K562 (cell line): ENCODE measurements at regions not wholly inside any gene's neighbourhood (a gene's known extent, or its start where the extent isn't known, plus 50 kb on each side); places are given as distances from the start of the nearest gene placed in this dataset.

ENCODE experiments used
- ATAC-seq: fragments of 200-7000 bp; cut with Tn5 transposase; 3 replicates; pipeline ENCODE4 v1.9.1; 2020; ENCODE audit warnings: moderate library complexity
- BruUV-seq: library from RNA; stranded (reverse); fragments of 400-500 nt; replicated peaks from 2 replicates; lab custom pipeline; 2021; lab: Mats Ljungman, UMichigan
- CTCF ChIA-PET: fragments of 300-600 bp; formaldehyde crosslinking; extraction: SDS; loops from one replicate; lab custom pipeline; 2021; ENCODE audit warnings: low intra/inter-chr PET ratio; lab: Yijun Ruan, JAX
- POLR2A ChIA-PET: fragments of 300-600, 350-650 bp; sonication (Branson Sonifier 250); formaldehyde crosslinking; extraction: SDS; loops from one replicate; lab custom pipeline; 2021; ENCODE audit warnings: antibody characterized with exemption, inconsistent platforms; lab: Yijun Ruan, JAX
- DNase-seq, 4 experiments: peaks; one replicate each; pipeline versions ENCODE4 v3.0.0 to v3.0.0-alpha.2; 2011 to 2018; ENCODE audit warnings: low spot score in 3 of 4, mixed read lengths in 3 of 4; ENCODE audit errors: extremely low read depth in 1 of 4
- FAIRE-seq: peaks from 2 replicates; lab custom pipeline; 2011; peaks lifted over from hg19 to GRCh38; lab: Jason Lieb, UNC
- H2AFZ ChIP-seq: 2 replicates; pipeline ENCODE4 v1.6.0; 2011; ENCODE audit warnings: low read depth, low read length, control low read depth, inconsistent platforms
- H3K27ac ChIP-seq: fragments of 200-600 bp; 3 replicates; pipeline ENCODE4 v1.8.0; 2011; ENCODE audit warnings: low read depth, mild to moderate bottlenecking, control low read depth, inconsistent platforms, low read length, moderate library complexity, mixed read lengths; ENCODE audit errors: extremely low read depth
- H3K27me3 ChIP-seq, 2 experiments: fragments of 300-600 bp in 1 of 2; 2 replicates in 1 of 2; 3 replicates in 1 of 2; pipeline versions ENCODE4 v1.6.0 to v1.8.0; 2011; ENCODE audit warnings: inconsistent platforms in 2 of 2, low read length in 2 of 2, mild to moderate bottlenecking in 1 of 2, mixed read lengths in 1 of 2, moderate library complexity in 1 of 2; ENCODE audit not compliant: control insufficient read depth in 2 of 2, insufficient read depth in 2 of 2
- H3K36me3 ChIP-seq: fragments of 300-600 bp; 3 replicates; pipeline ENCODE4 v1.8.0; 2011; ENCODE audit warnings: mild to moderate bottlenecking, low read length, inconsistent platforms; ENCODE audit not compliant: control insufficient read depth, insufficient read depth
- H3K4me1 ChIP-seq, 2 experiments: fragments of 200-600 bp in 1 of 2; replicated peaks in 1 of 2; 2 replicates in 1 of 2; 3 replicates in 1 of 2; pipeline versions ENCODE4 v1.5.1 to v1.8.0; 2011; ENCODE audit warnings: inconsistent platforms in 2 of 2, low read length in 2 of 2, mild to moderate bottlenecking in 1 of 2, mixed read lengths in 1 of 2, moderate library complexity in 1 of 2; ENCODE audit not compliant: control insufficient read depth in 2 of 2, insufficient read depth in 2 of 2
- H3K4me2 ChIP-seq: 2 replicates; pipeline ENCODE4 v1.6.1; 2011; ENCODE audit warnings: low read length, control low read depth, inconsistent platforms, mixed read lengths; ENCODE audit not compliant: insufficient read depth
- H3K4me3 ChIP-seq: fragments of 200-600 bp; sonication (generic), shearing (Covaris generic); 2 replicates; pipeline ENCODE4 v1.5.1; 2016; ENCODE audit warnings: control low read depth, inconsistent platforms
- H3K79me2 ChIP-seq: fragments of 200-600 bp; 3 replicates; pipeline ENCODE4 v1.8.0; 2011; ENCODE audit warnings: low read length, inconsistent platforms; ENCODE audit not compliant: control insufficient read depth, insufficient read depth
- H3K9ac ChIP-seq, 2 experiments: 2 replicates each; pipeline versions ENCODE4 v1.6.0 to v1.6.1; 2011; ENCODE audit warnings: low read depth in 2 of 2, low read length in 2 of 2, control low read depth in 1 of 2, inconsistent platforms in 1 of 2, mild to moderate bottlenecking in 1 of 2, mixed read lengths in 1 of 2; ENCODE audit not compliant: insufficient read depth in 1 of 2
- H3K9me1 ChIP-seq: one replicate; pipeline ENCODE4 v1.6.0; 2011; ENCODE audit warnings: inconsistent platforms, mild to moderate bottlenecking, low read length, moderate library complexity; ENCODE audit not compliant: control insufficient read depth, insufficient read depth
- H3K9me3 ChIP-seq: replicated peaks from 2 replicates; pipeline ENCODE4 v1.5.1; 2011; ENCODE audit warnings: low read depth, low read length, inconsistent platforms; ENCODE audit not compliant: control insufficient read depth, insufficient read depth
- H4K20me1 ChIP-seq: replicated peaks from 2 replicates; pipeline ENCODE4 v1.6.1; 2011; ENCODE audit warnings: low read length, inconsistent platforms, mixed read lengths; ENCODE audit not compliant: control insufficient read depth, insufficient read depth
- HDAC1 ChIP-seq, 2 experiments: fragments of 450-650 bp; IDR thresholded peaks; 2 replicates each; pipeline ENCODE4 v1.6.1; 2016 to 2017; ENCODE audit warnings: inconsistent platforms in 1 of 2, mild to moderate bottlenecking in 1 of 2, moderate library complexity in 1 of 2
- NFYB ChIP-seq: IDR thresholded peaks from 2 replicates; pipeline ENCODE4 v1.6.1; 2011; ENCODE audit warnings: mild to moderate bottlenecking, moderate library complexity; ENCODE audit not compliant: insufficient read length; ENCODE audit errors: extremely low read depth
- YY1 ChIP-seq, 3 experiments: IDR thresholded peaks; 2 replicates each; pipeline ENCODE4 v1.6.1; 2011; ENCODE audit warnings: low read length in 2 of 3, mild to moderate bottlenecking in 2 of 3, moderate library complexity in 2 of 3, borderline replicate concordance in 1 of 3, control low read depth in 1 of 3, low read depth in 1 of 3; ENCODE audit not compliant: insufficient read depth in 3 of 3, insufficient replicate concordance in 2 of 3, control insufficient read depth in 1 of 3, insufficient read length in 1 of 3; ENCODE audit errors: extremely low read depth in 1 of 3
- WGBS: fragments of 100-300 bp; shearing (Covaris generic); methylation state at CpG from one replicate; pipeline ENCODE4 v1.1.6; 2016; ENCODE audit warnings: low coverage, mixed read lengths; ENCODE audit not compliant: insufficient coverage; ENCODE audit errors: missing lambda C conversion rate; 5-methylcytosine and 5-hydroxymethylcytosine counted together
- in situ Hi-C: fragments of 300-500 bp; cut with MboI; formaldehyde crosslinking; loops from 4 replicates; pipeline ENCODE4 v1.15.0; 2018; ENCODE audit warnings: inconsistent platforms, mixed read lengths
- intact Hi-C: fragments of 100-400 bp; cut with micrococcal nuclease; formaldehyde crosslinking; loops from 2 replicates; pipeline ENCODE4 v1.14.2; 2022

GRCh38 chr6:44511126-44511525, 123.6 kb downstream of the CDC5L start (continued):
- no peak for TF ChIP-seq YY1 (IDR thresholded peaks at IDR 0.05; ENCODE audit: borderline replicate concordance in 1 of 3, control insufficient read depth in 1 of 3, extremely low read depth in 1 of 3, insufficient read depth in 3 of 3, insufficient read length in 1 of 3, insufficient replicate concordance in 2 of 3, low read depth in 1 of 3, low read length in 2 of 3)
- TF ChIP-seq, all 486 proteins: peak for 0

- POLR2A ChIA-PET = no interaction called here
- no peak overlapping the region for H2AFZ ChIP-seq
- intact Hi-C loops (no loop called here), in situ Hi-C loops (no loop called here)
- ATAC-seq (peak; percentile 93), FAIRE-seq (peak; percentile 6), DNase-seq (peak in 3 of 4 experiments; percentile 33 to 57 (median 37))
- no peak overlapping the region for H3K4me3 ChIP-seq
- no peaks in the 10 kb centered on the region for H3K9me1 ChIP-seq
- H3K36me3 ChIP-seq = no peaks in the 10 kb centered on the region
- H3K4me2 ChIP-seq = no peak overlapping the region
- CTCF ChIA-PET = no interaction called here
- H3K79me2 ChIP-seq = no peaks in the 10 kb centered on the region
- no peaks in the 10 kb centered on the region for H3K9me3 ChIP-seq
- TF ChIP-seq HDAC1 (IDR thresholded peaks at IDR 0.05) (no peak), NFYB (peak; percentile 59)
- no TSS peak for BruUV-seq
- no peaks in the 10 kb centered on the region for H4K20me1 ChIP-seq
- no peak overlapping the region for H3K27ac ChIP-seq
- no peaks in the 10 kb centered on the region for H3K4me1 ChIP-seq
- peaks cover 0 to 2% of the 10 kb centered on the region in 2 experiments; a peak in 2 of 5 replicates for H3K27me3 ChIP-seq
- WGBS = under 1% methylated on average over 7 of the region's 7 CpGs
- H3K9ac ChIP-seq = no peak overlapping the region
These were observed 125.6 kb downstream of the CDC5L start for GRCh38 chr6:44512868-44513741.
